HUDEP-2 (cell line): ENCODE measurements at regions not wholly inside any gene's neighbourhood (a gene's known extent, or its start where the extent isn't known, plus 50 kb on each side); places are given as distances from the start of the nearest gene placed in this dataset.
A peak's percentile ranks its signal among the peaks of the same experiment; 100 is the strongest.
"Not testable (repeated sequence)": the region's sequence is repeated elsewhere in the genome, so short reads cannot be mapped to it uniquely, and the experiment has no call there.

Experiments used
- DNase-seq, 76 experiments: peaks; one replicate each; lab custom pipeline; 2025; ENCODE audit not compliant: unreplicated experiment in 76 of 76; lab: John Stamatoyannopoulos, UW

GRCh38 chr3:157921811-157922210, 184.4 kb downstream of the SHOX2 start:
- DNase-seq: no peak

- DNase-seq: no peak
Measured at GRCh38 chr3:157920822-157921700, 185.2 kb downstream of the SHOX2 start.

- no peak for DNase-seq
Measured at GRCh38 chr3:157919319-157919887, 186.8 kb downstream of the SHOX2 start.

- DNase-seq: no peak
Measured at GRCh38 chr3:157918402-157918801, 187.8 kb downstream of the SHOX2 start.

GRCh38 chr3:157916672-157917071, 189.5 kb downstream of the SHOX2 start:
- DNase-seq: no peak

DNA sequence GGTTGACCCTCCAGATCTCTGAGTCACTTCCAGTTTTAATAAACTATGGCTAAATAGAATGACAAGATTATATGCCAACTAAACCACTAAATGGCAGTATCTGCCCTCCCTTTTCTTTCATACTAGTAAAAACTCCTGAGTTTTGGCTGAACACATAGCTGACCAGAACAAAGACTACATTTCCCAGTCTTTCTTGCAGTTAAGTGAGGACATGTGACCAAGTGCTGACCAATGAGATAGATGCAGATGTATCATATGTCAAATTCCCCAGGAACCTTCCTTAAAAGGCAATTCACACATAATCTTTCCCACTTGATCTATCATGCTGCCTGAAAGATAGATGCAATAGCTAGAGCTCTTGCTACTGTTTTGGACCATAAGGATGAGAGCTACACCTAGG, 191.3 kb downstream of the SHOX2 start:
- no peak for DNase-seq

DNA sequence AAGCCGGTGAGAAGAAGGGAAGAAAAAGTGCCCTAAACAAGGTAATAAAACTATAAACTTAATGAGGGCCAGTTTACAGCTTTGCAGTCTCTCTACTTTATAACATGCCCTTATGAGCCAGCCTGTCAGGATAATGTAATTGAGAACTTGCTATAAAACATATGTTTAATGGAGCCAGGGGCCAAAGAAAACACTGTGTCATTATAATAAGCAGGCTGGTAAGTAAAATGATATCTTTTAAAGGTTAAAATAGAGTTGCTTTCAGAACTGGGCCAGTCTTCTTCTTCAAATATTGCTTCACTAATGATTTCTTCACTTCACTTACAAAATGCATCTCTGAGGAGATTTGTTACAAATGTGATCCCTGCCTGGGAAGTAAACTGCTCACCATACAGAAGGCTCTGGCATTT, 192.5 kb downstream of the SHOX2 start:
- DNase-seq: no peak

- DNase-seq: no peak
Measured at GRCh38 chr3:157912514-157913451, 193.4 kb downstream of the SHOX2 start.

DNA sequence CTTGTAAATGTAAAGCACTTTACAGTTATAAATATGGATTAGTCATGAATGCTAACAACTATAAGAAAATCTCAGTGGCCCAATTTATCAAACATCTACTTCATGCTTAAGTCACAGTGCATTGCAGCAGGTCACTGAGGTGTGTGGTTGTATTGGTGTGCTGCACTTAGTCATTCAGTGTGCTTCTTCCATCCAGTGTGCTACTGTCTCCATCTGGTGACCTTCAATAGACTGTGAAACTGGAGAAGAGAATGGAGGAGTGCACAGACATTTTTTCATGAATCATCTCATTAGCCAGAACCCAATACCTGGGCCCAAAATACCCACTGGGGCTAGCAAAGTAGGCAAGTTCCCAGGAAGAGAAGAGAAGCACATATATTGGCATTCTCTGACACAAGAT, 199.6 kb downstream of the SHOX2 start:
- DNase-seq: no peak

DNA sequence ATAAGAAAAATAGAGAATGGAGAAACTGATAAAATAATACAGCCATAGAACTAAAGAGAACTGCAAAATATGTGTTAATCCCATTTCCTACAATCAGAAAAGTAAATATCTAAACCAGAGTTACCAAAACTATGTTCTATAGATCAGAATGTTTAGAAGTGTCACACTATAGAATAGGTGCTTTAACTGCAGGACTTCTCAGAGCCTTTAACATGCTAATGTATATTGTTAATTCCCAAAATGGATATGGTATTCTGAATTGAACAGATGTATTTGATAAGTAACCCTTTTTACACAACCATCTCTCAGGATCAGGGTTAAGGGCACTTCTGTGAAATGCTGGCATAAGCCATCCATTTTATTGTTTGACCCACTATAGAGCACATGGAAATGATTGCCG, 200.3 kb downstream of the SHOX2 start:
- DNase-seq: no peak

DNA sequence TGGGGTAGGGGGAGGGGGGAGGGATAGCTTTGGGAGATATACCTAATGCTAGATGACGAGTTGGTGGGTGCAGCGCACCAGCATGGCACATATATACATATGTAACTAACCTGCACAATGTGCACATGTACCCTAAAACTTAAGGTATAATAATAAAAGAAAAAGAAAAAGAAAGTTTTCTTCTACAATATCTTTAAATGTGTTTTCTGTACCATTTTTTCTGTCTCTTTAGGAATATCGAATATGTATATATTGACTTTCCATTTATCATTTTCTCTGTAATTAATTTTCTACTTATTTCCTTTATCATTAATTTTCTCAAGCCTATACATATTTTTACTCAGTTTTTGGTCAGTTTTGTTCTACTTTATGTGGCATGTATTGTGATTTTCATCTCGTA, 203.5 kb downstream of the SHOX2 start:
- not testable (repeated sequence) for DNase-seq

DNA sequence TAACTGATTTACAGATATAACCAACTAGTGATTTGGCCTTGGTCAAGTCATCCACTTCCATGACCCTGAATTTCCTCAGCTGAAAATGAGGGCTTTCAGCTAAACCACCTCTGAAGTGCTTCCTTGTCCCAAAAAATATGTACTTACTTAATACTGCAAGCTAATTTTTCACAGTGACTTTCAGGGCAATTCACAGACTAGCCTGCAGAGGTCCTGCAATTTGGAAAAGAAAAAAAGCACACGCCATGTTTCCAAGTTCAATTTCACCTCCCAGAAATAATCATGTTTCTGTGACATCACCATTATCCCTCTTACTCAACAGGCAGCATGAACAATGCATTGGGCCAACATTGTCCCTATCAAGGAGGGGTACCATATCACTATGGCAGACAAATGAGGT, 218.2 kb downstream of the SHOX2 start:
- DNase-seq: no peak

DNA sequence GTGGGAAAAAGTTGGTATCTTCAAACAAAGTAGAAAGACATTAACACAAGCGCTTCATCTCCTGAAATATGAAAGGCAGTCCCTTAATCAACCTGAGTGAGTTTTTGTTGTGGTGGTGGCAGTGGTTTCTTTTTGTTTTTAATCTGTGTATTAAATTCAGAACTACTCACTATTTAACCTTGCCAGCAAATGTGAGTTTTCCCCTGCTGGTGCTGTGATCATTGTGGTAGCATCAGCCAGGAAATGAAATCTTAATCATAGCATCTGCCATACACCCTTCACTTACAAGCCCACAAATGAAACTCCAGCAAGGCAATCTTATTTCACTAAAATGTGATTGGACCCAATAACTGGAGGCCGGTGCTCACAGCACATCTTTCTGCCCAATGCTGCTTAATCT, 229.7 kb downstream of the SHOX2 start:
- no peak for DNase-seq

- no peak for DNase-seq
Measured at GRCh38 chr3:157872902-157873301, 233.3 kb downstream of the SHOX2 start.

DNA sequence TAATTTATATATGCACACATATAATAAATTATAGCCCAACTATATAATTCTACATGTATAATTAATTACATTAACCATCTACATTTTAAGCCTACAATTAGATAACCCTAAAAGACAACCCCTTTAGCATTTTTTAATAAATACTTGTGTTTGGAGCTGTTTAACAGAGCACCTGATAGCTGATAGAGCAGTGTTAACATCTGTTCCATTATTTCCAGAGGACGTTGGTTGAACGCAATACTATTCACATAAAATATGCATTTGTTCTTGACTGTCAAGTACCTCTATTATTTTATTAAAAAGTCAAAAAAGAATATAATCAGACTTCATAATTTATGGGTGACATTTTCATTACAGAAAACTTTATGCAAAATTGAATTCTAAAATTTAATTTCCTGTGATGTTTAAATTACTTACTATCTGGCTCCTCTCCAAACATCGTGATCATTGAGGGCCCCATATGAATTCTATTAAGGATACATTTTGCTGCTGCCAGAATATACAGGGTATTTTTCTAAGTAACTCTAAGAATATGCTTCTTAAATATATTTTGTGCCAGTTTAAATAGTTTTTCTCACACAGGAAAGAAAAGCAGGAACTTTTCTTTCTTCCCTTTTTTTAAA, 234.3 kb downstream of the SHOX2 start:
- DNase-seq: no peak

- DNase-seq: no peak
Measured at GRCh38 chr3:157871248-157871647, 235.0 kb downstream of the SHOX2 start.

- DNase-seq: no peak
Measured at GRCh38 chr3:157868946-157869345, 237.3 kb downstream of the SHOX2 start.

DNA sequence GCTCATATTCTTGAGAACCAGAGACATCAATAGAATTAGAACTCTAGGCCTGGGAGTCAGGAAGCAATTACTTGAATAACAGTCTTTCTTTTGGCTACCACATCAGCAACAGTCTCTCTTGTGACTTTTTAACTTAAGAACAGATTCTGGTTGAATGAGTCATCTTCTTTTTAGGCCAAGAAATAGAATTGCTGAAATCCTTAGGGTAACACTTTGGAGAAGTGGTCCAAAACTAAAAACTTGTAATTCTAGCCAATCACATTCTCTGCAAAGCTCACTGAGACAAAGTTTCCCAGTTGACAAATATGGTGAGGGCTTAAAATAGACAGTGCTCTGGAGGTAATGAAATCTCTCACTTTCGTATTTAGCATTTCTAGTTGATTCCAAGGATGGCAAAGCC, 238.0 kb downstream of the SHOX2 start:
- DNase-seq: no peak

- DNase-seq: peak in 61 of 76 experiments; percentile 1 to 80 (median 28)
Measured at GRCh38 chr3:157865352-157866000, 240.7 kb downstream of the SHOX2 start.

DNA sequence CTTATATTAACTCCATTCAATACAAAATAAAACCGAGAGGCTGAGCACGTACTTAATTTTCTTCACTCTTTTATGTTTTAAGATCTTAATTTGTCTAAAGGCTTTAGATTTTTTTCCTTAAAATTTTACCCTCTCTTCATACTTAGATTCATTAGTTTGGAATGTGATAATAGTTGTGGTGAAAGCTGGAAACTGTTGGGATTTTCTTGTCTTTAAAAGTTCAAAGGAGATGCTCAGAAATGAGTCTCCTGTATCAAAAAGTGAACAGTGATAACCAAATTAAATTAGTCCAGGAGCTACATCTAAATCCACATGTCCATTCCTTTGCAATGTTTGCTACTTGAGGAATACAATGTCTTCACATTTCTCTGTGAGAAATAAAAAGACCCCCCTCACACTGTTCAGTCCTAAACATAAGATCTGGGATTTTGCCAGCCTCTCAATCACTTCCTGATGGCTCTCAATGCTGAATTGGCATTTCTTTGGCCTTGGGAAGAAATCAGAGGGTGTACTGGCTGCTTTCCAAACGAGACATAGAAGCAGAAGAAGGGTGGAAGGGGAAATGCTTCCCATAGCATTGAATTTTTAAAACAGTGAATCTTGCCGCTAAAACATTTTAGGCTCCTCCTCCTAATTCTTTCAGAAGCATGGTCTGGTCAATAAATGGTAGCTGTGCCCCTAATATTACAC, 245.0 kb downstream of the SHOX2 start:
- no peak for DNase-seq
